Thoracic aorta (tissue), 2 donors: ENCODE measurements at regions not wholly inside any gene's neighbourhood (a gene's known extent, or its start where the extent isn't known, plus 50 kb on each side); places are given as distances from the start of the nearest gene placed in this dataset.

Source experiments
- ATAC-seq: fragments of 150-250 bp; one replicate; pipeline ENCODE4 v1.8.0; 2017; ENCODE audit warnings: low read depth; ENCODE audit not compliant: insufficient number of reproducible peaks, low FRiP score
- DNase-seq: peaks from one replicate; pipeline ENCODE4 v3.0.0-alpha.2; 2020; ENCODE audit warnings: low spot score
- H3K27ac ChIP-seq, 2 donors: fragments of 200-600 bp; sonication (generic); 1 replicate in 1 of 2; 2 replicates in 1 of 2; pipeline ENCODE4 v1.5.1; 2016; ENCODE audit warnings: mild to moderate bottlenecking in 2 of 2, moderate library complexity in 2 of 2
- H3K27me3 ChIP-seq: fragments of 200-600 bp; sonication (generic); replicated peaks from 2 replicates; pipeline ENCODE4 v1.6.0; 2016; ENCODE audit warnings: mild to moderate bottlenecking; ENCODE audit not compliant: insufficient read depth
- H3K36me3 ChIP-seq: fragments of 200-600 bp; sonication (generic); one replicate; pipeline ENCODE4 v1.5.1; 2016
- H3K4me1 ChIP-seq, 2 donors: fragments of 200-600 bp; sonication (generic); 1 replicate in 1 of 2; 2 replicates in 1 of 2; pipeline versions ENCODE4 v1.5.1 to v1.6.0; 2016; ENCODE audit warnings: low read depth in 2 of 2, mild to moderate bottlenecking in 1 of 2; ENCODE audit not compliant: control insufficient read depth in 1 of 2
- H3K4me3 ChIP-seq: fragments of 200-600 bp; sonication (generic); 2 replicates; pipeline ENCODE4 v1.5.1; 2016; ENCODE audit warnings: mild to moderate bottlenecking
- H3K9me3 ChIP-seq: fragments of 200-600 bp; sonication (generic); 2 replicates; pipeline ENCODE4 v1.5.1; 2016
- TF ChIP-seq, protein P1 (sequence below): fragments of 200-600 bp; sonication (generic); IDR thresholded peaks from one replicate; pipeline ENCODE4 v1.5.1; 2019; ENCODE audit warnings: antibody characterized with exemption

DNA sequence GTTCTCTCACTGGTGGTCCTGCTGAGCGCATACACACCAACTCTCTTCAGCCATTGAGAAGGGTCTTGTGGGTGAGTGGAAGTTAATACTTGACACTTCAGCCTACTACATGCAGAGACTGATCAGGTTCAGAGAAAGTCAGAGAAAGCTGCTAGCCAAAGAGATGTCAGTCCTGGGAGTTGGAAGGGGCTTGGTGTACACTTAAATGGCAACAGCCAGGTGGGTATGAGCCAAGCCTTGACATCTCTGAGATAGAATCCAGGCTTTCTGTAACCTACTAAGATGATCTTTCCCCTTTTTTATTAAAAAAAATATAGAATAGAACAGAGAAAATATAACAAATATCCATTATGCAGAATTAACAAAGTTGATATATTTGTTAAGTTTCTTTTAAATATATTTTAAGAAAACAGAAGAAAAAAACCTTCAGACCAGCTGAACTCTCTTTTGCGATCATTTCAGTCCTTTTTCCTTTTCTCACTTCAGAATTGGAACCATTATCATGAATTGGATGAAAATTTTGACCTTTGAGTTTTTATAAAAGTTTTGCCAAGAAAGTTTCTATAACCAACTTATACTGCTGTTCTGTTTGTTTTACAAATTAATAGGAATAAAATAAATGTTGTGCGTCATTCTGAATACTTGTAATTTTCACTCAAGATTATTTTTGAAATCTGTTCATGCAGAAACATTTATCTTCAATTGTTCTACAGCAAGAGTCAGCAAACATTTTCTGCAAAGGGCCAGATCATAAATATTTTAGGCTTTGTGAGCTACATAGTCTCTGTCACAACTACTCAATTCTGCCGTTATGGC lies 153.0 kb downstream of the RFC3 start:
- H3K4me1 ChIP-seq, result no peaks in the 10 kb centered on the region
- no peak overlapping the region for H3K4me3 ChIP-seq
- DNase-seq (no peak), ATAC-seq (no peak)
- H3K9me3 ChIP-seq, result no peaks in the 10 kb centered on the region
- no peak overlapping the region for H3K27ac ChIP-seq
- no peaks in the 10 kb centered on the region for H3K36me3 ChIP-seq
- TF ChIP-seq, protein P1, sequence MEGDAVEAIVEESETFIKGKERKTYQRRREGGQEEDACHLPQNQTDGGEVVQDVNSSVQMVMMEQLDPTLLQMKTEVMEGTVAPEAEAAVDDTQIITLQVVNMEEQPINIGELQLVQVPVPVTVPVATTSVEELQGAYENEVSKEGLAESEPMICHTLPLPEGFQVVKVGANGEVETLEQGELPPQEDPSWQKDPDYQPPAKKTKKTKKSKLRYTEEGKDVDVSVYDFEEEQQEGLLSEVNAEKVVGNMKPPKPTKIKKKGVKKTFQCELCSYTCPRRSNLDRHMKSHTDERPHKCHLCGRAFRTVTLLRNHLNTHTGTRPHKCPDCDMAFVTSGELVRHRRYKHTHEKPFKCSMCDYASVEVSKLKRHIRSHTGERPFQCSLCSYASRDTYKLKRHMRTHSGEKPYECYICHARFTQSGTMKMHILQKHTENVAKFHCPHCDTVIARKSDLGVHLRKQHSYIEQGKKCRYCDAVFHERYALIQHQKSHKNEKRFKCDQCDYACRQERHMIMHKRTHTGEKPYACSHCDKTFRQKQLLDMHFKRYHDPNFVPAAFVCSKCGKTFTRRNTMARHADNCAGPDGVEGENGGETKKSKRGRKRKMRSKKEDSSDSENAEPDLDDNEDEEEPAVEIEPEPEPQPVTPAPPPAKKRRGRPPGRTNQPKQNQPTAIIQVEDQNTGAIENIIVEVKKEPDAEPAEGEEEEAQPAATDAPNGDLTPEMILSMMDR, result no peak
- no peaks in the 10 kb centered on the region for H3K27me3 ChIP-seq

DNA sequence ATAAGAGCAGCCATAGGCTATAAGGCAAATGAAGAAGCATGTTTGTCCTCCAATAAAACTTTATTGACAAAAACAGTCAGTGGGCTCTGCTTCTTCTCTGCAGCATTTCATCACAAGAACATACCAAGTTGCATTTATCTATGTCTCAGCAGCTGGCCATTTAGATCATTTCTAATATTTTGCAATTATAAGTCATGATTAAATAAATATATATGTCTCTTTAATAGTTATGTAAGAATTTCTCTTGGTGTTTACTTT lies 153.5 kb downstream of the RFC3 start:
- DNase-seq (no peak), ATAC-seq (no peak)
- Histone ChIP-seq H3K4me3 (no peak overlapping the region), H3K27me3 (no peaks in the 10 kb centered on the region), H3K4me1 (no peaks in the 10 kb centered on the region), H3K36me3 (no peaks in the 10 kb centered on the region), H3K27ac (no peak overlapping the region), H3K9me3 (no peaks in the 10 kb centered on the region)
- TF ChIP-seq, protein P1, result no peak

DNA sequence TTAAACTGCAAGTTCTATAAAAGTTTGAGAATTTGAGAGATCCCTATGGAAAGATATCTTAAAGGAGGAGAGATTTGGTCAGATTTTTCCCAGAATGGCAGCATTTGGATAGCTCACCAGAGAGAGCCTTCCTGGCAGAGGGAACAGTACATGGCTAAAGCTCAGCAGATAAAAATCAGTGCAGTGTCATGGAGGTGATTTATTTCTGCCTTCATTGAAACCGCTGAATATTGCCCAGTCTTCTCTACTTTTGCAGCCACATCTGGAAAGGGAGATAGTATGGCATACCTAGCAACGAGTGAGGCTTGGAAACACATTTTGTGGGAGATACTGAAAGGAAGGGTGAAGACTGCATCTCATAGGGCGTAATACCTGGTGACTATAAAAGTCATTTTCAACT lies 155.2 kb downstream of the RFC3 start:
- H3K36me3 ChIP-seq, result no peaks in the 10 kb centered on the region
- TF ChIP-seq, protein P1, result no peak
- H3K27me3 ChIP-seq, result no peaks in the 10 kb centered on the region
- ATAC-seq, result no peak
- no peaks in the 10 kb centered on the region for H3K9me3 ChIP-seq
- H3K4me3 ChIP-seq, result no peak overlapping the region
- no peak overlapping the region for H3K27ac ChIP-seq
- H3K4me1 ChIP-seq, result no peaks in the 10 kb centered on the region
- DNase-seq, result no peak

DNA sequence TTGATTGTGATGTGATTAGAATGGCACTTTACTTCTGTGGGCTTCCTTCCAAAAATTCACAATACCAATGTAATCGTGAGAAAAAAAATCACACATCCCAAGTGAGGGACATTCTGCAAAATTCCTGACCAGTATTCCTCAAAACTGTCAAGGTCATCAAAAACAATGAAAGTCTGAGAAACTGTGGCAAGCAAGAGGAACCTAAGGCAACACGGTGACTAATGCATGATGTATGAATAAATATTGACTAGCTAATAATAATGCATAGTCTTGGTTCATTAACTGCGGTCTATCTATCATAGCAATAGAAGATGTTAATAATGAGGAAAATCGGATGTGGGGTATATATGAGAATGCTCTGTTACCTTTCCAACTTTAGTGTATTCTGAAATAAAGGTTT lies 159.0 kb downstream of the RFC3 start:
- Histone ChIP-seq H3K9me3 (no peaks in the 10 kb centered on the region), H3K36me3 (no peaks in the 10 kb centered on the region), H3K27ac (no peak overlapping the region), H3K27me3 (no peaks in the 10 kb centered on the region), H3K4me3 (no peak overlapping the region), H3K4me1 (no peaks in the 10 kb centered on the region)
- DNase-seq, result no peak
- ATAC-seq, result no peak
- TF ChIP-seq, protein P1, result no peak

DNA sequence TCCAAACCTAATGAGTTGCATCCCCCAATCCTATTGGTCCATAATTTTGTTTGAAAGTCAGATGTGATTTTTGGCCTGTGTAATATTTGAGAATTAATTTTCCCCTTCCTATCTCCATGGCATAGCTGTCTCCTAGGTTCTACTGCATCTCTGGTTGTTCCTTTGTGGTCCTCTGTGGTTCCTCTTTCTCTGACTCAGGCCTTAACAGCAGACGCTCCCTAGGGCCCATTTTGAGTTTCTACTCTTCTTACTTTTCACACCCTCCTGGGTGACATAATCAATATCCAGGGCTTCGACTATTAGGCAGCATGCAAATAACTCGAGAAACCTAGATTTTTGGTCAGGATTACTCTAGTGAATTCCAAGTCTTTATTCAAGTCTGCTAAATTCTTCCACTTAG lies 160.7 kb downstream of the RFC3 start:
- TF ChIP-seq, protein P1, result no peak

More for the DNA sequence above, 160.7 kb downstream of the RFC3 start:
- Histone ChIP-seq H3K27ac (no peak overlapping the region), H3K9me3 (no peaks in the 10 kb centered on the region), H3K4me1 (no peaks in the 10 kb centered on the region), H3K36me3 (no peaks in the 10 kb centered on the region), H3K4me3 (no peak overlapping the region), H3K27me3 (no peaks in the 10 kb centered on the region)
- DNase-seq (no peak), ATAC-seq (no peak)
